Muscle of back (tissue), 3 donors: ENCODE measurements at regions not wholly inside any gene's neighbourhood (a gene's known extent, or its start where the extent isn't known, plus 50 kb on each side); places are given as distances from the start of the nearest gene placed in this dataset.

Experiments
- DNase-seq, 3 donors: peaks; one replicate each; pipeline versions ENCODE4 v3.0.0 to v3.0.0-alpha.2; 2013

GRCh38 chr18:10381951-10382350 is 72.5 kb upstream of the APCDD1 start:
- no peak for DNase-seq

- DNase-seq, result no peak
These were observed 68.4 kb upstream of the APCDD1 start for GRCh38 chr18:10386049-10386448.

GRCh38 chr18:10386956-10387355 is 67.5 kb upstream of the APCDD1 start:
- DNase-seq, result no peak

- DNase-seq, result no peak
These were observed 67.0 kb upstream of the APCDD1 start for GRCh38 chr18:10387399-10387798.

GRCh38 chr18:10388373-10388772 is 66.1 kb upstream of the APCDD1 start:
- DNase-seq, result no peak

GRCh38 chr18:10391506-10391905 is 62.9 kb upstream of the APCDD1 start:
- DNase-seq, result no peak

DNA sequence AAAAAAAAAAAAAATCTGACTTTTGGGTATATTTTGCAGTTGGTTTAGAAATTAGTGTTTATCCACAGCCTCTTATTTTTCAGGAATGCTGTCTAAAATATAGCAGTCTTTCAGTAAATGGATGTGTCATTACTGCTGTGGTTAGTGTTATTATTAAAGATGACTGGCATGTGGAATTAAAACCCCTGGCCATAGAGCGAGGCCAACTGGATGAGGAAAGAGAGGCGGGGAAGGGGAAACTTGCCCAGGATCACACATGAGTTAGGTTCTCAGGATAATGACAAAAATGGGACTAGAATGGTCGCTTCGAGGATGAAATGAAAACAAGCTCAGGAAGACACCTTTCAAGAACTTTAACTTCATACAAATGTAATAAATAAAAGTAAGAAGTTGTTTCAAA is 57.4 kb upstream of the APCDD1 start:
- no peak for DNase-seq

GRCh38 chr18:10398571-10398970 is 55.9 kb upstream of the APCDD1 start:
- no peak for DNase-seq

GRCh38 chr18:10399465-10399864 is 55.0 kb upstream of the APCDD1 start:
- no peak for DNase-seq

DNA sequence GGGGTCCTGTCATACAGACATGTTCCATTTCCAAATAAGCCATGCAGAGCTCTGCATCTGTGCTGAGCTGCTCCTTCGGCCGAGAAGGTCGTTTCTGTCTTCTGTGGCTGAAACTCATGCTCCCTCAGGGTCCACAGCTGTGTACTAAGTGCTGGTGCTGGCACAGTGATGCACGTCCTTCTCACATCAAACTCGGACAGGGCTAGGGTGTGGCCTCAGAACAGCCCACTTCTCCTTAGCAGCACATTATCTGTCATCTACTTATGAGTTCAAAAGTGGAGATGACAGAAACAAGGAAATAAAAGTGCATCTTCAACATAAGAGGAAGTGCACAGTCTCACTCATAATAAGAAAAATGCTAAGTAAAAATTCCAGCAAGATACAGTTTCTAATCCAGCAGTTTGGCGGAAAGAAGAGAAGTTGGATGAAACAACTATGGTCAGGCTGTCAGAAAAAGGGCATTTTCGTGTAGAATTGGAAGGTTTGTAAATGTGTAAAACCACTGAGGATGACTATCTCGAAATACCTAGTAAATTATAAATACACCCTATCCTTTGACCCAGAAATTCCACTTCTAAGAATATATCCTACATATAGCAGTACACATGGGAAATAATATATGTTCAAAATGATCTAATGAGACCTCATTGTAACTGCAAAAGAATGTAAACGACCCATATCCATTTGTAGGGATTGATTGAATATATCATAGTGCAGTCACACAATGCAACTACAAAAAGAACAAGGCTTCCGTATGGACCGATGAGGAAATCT is 53.7 kb upstream of the APCDD1 start:
- DNase-seq, result no peak

DNA sequence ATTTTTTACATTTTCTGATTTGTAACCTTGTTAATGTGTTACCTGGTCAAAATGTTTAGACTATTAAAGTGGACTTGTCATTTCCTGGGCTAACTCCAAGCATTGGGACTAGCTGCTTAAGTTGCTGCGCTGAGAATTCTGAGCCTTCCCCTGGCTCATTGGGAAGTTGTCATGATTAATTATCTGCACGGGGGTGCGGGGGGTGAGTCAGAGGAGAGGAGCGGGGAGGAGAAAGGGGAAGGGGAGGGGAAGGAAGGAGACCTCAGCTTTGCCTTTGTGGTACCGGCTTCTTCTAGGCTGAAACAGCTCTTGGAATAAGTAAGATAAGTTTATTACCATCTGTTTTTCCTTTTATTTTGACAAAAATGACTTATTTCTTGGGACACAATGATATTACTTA is 52.9 kb upstream of the APCDD1 start:
- no peak for DNase-seq

DNA sequence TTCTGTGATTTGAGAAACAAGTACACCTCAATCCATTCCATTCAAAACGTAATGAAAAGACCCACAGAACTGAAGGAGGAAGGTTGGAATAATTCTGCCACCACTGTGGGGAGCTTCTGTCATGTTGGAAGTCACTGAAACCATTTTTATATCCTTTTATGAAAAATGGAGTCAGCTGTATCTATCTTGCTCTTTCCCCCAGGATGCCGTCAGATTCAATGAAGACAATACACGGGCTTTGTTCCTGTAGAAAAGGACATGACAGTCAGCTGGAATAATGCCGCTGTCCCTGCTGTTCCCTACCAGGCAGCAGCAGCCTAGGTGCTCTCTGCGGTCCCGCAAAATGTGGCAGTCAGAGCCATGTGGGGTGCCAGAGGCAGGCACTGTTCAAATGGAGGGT is 52.5 kb upstream of the APCDD1 start:
- DNase-seq, result no peak

DNA sequence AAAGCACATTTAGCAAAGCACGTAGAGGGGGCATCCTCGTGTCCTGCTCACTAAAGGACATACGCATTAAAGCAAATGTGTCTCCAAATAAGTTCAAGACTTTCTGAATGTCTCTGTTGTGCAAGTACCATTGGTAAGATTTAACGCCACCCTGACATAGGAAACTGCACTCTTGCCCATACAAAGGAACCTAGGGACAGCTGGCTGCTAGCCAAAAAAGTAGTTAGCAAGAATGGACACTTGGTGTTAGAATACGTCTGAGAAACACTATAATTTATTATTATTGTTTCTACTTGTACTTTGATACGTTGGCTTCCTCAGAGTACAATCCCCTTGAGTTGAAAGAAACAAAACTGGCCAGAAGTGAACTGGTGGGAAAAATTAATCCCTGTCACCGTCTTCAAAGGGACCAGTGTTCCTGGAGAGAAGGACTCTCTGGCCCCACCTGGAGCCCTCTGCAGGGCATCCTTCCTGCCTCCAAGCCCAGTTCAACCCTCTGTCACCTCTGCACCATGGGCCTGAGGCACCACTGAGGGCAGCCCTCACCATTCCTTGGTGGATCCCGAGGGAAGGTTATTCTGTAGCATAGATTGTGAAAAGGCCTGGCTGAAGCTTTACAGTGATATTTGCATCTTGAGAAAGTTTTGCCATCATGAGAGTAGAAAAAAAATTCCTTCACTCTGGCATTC is 51.4 kb upstream of the APCDD1 start:
- DNase-seq, result no peak

GRCh38 chr18:10403708-10404107 is 50.7 kb upstream of the APCDD1 start:
- DNase-seq, result peak in 1 of 3 donors; percentile 37

DNA sequence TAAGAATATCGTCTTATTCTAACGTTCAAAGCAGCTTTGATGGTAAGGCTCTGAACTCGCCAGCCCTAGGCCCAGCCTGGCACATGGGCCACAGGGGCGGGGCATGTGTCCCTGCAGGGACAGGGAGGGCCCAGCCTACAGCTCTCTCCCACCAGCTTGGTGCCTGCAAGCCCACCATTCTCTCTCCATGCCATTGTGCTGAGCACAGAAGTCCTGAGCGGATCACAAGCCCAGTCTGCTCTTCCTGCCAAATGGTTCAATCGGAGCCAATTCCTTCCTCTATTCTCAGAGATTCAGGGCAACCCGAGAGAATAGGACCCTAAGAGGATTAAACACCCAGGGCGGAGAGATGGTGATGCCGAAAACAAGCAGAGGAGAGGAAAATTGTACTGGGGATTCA is 50.3 kb upstream of the APCDD1 start:
- peak in 1 of 3 donors; percentile 45 for DNase-seq
